GM10266 (cell line): ENCODE measurements at regions not wholly inside any gene's neighbourhood (a gene's known extent, or its start where the extent isn't known, plus 50 kb on each side); places are given as distances from the start of the nearest gene placed in this dataset.
"Not testable (repeated sequence)": the region's sequence is repeated elsewhere in the genome, so short reads cannot be mapped to it uniquely, and the experiment has no call there.

Experiments
- DNase-seq: peaks from one replicate; pipeline ENCODE4 v3.0.0; 2012; ENCODE audit errors: extremely low spot score
- TF ChIP-seq, protein P1 (sequence below): IDR thresholded peaks from 2 replicates; pipeline ENCODE4 v1.5.1; 2012; ENCODE audit warnings: mild to moderate bottlenecking, low read depth; ENCODE audit not compliant: control insufficient read depth, insufficient read depth; ENCODE audit errors: missing control alignments

- DNase-seq = no peak
- TF ChIP-seq, protein P1, sequence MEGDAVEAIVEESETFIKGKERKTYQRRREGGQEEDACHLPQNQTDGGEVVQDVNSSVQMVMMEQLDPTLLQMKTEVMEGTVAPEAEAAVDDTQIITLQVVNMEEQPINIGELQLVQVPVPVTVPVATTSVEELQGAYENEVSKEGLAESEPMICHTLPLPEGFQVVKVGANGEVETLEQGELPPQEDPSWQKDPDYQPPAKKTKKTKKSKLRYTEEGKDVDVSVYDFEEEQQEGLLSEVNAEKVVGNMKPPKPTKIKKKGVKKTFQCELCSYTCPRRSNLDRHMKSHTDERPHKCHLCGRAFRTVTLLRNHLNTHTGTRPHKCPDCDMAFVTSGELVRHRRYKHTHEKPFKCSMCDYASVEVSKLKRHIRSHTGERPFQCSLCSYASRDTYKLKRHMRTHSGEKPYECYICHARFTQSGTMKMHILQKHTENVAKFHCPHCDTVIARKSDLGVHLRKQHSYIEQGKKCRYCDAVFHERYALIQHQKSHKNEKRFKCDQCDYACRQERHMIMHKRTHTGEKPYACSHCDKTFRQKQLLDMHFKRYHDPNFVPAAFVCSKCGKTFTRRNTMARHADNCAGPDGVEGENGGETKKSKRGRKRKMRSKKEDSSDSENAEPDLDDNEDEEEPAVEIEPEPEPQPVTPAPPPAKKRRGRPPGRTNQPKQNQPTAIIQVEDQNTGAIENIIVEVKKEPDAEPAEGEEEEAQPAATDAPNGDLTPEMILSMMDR = no peak
Observed at GRCh38 chr10:22158426-22158825, 59.4 kb downstream of the EBLN1 start.

- no peak for DNase-seq
- TF ChIP-seq, protein P1 = no peak
Observed at GRCh38 chr10:22156750-22157149, 61.1 kb downstream of the EBLN1 start.

- TF ChIP-seq, protein P1 = no peak
- no peak for DNase-seq
Observed at GRCh38 chr10:22152403-22152802, 65.4 kb downstream of the EBLN1 start.

- TF ChIP-seq, protein P1 = no peak
- DNase-seq = no peak
Observed at GRCh38 chr10:22150842-22151241, 67.0 kb downstream of the EBLN1 start.

GRCh38 chr10:22148961-22149360, 68.9 kb downstream of the EBLN1 start:
- TF ChIP-seq, protein P1 = no peak
- no peak for DNase-seq

GRCh38 chr10:22145873-22146272, 71.9 kb downstream of the EBLN1 start:
- not testable (repeated sequence) for DNase-seq

DNA sequence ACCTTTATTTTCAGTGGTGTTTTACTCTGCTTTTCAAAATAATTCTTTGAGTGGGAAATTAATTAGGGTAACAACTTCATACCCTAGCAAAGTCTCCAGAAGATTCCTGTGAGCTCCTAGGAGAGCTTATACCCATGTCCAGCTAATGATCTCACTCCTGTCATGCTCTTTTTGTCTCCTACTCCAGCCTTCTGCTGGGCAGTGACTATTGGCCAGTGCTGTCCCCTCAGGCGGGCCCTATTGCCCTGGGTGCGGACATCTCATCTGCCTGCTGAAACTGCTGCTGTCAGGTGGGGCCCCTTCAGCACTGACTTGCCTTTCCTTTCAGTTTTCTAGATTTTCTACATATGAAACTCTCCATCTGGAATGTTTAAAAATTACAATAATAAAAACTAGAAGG, 80.3 kb downstream of the EBLN1 start:
- TF ChIP-seq, protein P1 = no peak

GRCh38 chr10:22135591-22135990, 82.2 kb downstream of the EBLN1 start:
- TF ChIP-seq, protein P1 = no peak
- DNase-seq = no peak

More for the DNA sequence above, 80.3 kb downstream of the EBLN1 start:
- DNase-seq = no peak
